ENCODE measurements at regions not wholly inside any gene's neighbourhood (a gene's known extent, or its start where the extent isn't known, plus 50 kb on each side); places are given as distances from the start of the nearest gene placed in this dataset.

DNA sequence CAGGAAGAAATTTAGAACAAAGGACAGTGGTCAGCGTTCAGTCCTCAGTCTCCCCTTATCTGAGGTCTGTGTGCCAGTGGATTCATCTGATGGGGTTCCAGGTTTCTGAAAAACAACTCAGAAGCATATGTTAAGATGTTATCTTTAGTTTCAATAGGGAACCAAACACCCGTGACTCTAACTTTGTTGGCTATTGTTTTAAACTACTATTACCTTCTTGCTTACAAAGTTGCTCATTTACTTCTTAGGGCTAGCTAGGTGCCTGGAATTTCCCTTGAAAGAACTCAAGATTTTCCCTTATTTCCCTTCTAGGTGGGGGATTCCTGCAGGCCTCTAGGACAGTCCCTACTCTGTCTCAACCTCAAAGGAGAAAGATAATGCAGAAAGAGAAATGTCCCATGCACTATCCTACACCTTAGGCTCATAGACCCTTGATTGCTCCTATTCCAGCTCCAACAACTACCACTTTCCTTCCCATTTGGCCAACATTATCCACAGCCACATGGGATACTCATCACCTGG is 192.5 kb upstream of the LYZL1 start:
- TF ChIP-seq, protein P1, sequence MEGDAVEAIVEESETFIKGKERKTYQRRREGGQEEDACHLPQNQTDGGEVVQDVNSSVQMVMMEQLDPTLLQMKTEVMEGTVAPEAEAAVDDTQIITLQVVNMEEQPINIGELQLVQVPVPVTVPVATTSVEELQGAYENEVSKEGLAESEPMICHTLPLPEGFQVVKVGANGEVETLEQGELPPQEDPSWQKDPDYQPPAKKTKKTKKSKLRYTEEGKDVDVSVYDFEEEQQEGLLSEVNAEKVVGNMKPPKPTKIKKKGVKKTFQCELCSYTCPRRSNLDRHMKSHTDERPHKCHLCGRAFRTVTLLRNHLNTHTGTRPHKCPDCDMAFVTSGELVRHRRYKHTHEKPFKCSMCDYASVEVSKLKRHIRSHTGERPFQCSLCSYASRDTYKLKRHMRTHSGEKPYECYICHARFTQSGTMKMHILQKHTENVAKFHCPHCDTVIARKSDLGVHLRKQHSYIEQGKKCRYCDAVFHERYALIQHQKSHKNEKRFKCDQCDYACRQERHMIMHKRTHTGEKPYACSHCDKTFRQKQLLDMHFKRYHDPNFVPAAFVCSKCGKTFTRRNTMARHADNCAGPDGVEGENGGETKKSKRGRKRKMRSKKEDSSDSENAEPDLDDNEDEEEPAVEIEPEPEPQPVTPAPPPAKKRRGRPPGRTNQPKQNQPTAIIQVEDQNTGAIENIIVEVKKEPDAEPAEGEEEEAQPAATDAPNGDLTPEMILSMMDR (IDR thresholded peaks at IDR 0.05; ENCODE audit: low read depth, low read length, poor library complexity, severe bottlenecking) = no peak
- TF ChIP-seq EZH2phosphoT487 (IDR thresholded peaks at IDR 0.05; ENCODE audit: borderline replicate concordance, low read length) = no peak

Data from DOHH2 (cell line).